H1 (cell line): ENCODE measurements at regions not wholly inside any gene's neighbourhood (a gene's known extent, or its start where the extent isn't known, plus 50 kb on each side); places are given as distances from the start of the nearest gene placed in this dataset.

Experiments used
- BACH1 ChIP-seq: IDR thresholded peaks from 2 replicates; pipeline ENCODE4 v1.6.1; 2012; ENCODE audit warnings: low read length, improper control_type of control experiment
- CBX8 ChIP-seq: fragments of 300-800, 300-1000 bp; sonication (generic); IDR thresholded peaks from 2 replicates; pipeline ENCODE4 v1.7.1; 2016; ENCODE audit warnings: low read depth, low read length, borderline replicate concordance
- CEBPB ChIP-seq: IDR thresholded peaks from 2 replicates; pipeline ENCODE4 v1.6.1; 2012; ENCODE audit warnings: low read depth, low read length
- JUN ChIP-seq: IDR thresholded peaks from 2 replicates; pipeline ENCODE4 v1.6.1; 2011; ENCODE audit warnings: low read depth, mild to moderate bottlenecking, improper control_type of control experiment, low read length
- JUND ChIP-seq: IDR thresholded peaks from 2 replicates; pipeline ENCODE4 v1.6.1; 2011; ENCODE audit warnings: mild to moderate bottlenecking, improper control_type of control experiment, low read length
- KDM4A ChIP-seq: IDR thresholded peaks from one replicate; pipeline ENCODE4 v1.7.1; 2012; ENCODE audit warnings: low read depth, mild to moderate bottlenecking, moderate library complexity, low read length, inconsistent platforms; ENCODE audit not compliant: severe bottlenecking
- KDM5A ChIP-seq: fragments of 200-600 bp; IDR thresholded peaks from 2 replicates; pipeline ENCODE4 v1.7.1; 2012; ENCODE audit warnings: mild to moderate bottlenecking, low read length, inconsistent platforms, mixed read lengths
- PHF8 ChIP-seq: fragments of 200-600 bp; sonication (generic); conservative IDR thresholded peaks from 2 replicates; pipeline ENCODE4 v1.7.1; 2012; ENCODE audit warnings: low read depth, mild to moderate bottlenecking, inconsistent platforms, low read length, moderate library complexity
- POLR2AphosphoS5 ChIP-seq: IDR thresholded peaks from 2 replicates; pipeline ENCODE4 v1.6.1; 2011; ENCODE audit warnings: low read depth, low read length
- POU5F1 ChIP-seq: IDR thresholded peaks from 2 replicates; pipeline ENCODE4 v1.6.1; 2011; ENCODE audit warnings: low read depth, mild to moderate bottlenecking, low read length, moderate library complexity
- RNF2 ChIP-seq: fragments of 200-900, 300-1000 bp; sonication (generic); IDR thresholded peaks from 2 replicates; pipeline ENCODE4 v1.7.1; 2016; ENCODE audit warnings: borderline replicate concordance, low read depth, mild to moderate bottlenecking, antibody characterized with exemption, low read length; ENCODE audit not compliant: poor library complexity, severe bottlenecking; ENCODE audit errors: missing control alignments
- RXRA ChIP-seq: IDR thresholded peaks from 2 replicates; pipeline ENCODE4 v1.6.1; 2011; ENCODE audit warnings: low read depth, mild to moderate bottlenecking, low read length, moderate library complexity; ENCODE audit not compliant: insufficient read depth
- TF ChIP-seq, protein P1 (sequence below): fragments of 300-600 bp; sonication (generic); IDR thresholded peaks from 2 replicates; pipeline ENCODE4 v1.7.1; 2012; ENCODE audit warnings: low read length, moderate library complexity, mild to moderate bottlenecking, inconsistent platforms; ENCODE audit not compliant: insufficient replicate concordance

DNA sequence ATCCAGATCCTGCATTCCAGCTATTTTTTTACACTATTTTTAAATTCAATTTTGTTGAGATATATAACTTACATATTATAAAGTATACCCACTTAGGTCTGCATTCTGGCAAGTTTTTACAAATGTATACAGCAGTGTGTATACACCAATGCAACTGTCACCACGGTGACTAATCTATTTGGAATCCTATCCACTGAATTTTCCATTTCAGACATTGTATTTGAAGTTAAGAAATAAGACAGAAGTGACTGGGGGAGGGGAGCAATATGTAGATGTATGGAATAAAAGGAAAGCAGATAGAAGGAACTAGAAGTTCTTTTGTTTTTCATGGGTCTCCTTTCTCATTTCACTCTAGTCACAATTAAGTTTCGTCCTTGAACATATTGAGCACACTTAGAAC, 431.5 kb upstream of the CHRM3 start (continued):
- TF ChIP-seq, protein P1, sequence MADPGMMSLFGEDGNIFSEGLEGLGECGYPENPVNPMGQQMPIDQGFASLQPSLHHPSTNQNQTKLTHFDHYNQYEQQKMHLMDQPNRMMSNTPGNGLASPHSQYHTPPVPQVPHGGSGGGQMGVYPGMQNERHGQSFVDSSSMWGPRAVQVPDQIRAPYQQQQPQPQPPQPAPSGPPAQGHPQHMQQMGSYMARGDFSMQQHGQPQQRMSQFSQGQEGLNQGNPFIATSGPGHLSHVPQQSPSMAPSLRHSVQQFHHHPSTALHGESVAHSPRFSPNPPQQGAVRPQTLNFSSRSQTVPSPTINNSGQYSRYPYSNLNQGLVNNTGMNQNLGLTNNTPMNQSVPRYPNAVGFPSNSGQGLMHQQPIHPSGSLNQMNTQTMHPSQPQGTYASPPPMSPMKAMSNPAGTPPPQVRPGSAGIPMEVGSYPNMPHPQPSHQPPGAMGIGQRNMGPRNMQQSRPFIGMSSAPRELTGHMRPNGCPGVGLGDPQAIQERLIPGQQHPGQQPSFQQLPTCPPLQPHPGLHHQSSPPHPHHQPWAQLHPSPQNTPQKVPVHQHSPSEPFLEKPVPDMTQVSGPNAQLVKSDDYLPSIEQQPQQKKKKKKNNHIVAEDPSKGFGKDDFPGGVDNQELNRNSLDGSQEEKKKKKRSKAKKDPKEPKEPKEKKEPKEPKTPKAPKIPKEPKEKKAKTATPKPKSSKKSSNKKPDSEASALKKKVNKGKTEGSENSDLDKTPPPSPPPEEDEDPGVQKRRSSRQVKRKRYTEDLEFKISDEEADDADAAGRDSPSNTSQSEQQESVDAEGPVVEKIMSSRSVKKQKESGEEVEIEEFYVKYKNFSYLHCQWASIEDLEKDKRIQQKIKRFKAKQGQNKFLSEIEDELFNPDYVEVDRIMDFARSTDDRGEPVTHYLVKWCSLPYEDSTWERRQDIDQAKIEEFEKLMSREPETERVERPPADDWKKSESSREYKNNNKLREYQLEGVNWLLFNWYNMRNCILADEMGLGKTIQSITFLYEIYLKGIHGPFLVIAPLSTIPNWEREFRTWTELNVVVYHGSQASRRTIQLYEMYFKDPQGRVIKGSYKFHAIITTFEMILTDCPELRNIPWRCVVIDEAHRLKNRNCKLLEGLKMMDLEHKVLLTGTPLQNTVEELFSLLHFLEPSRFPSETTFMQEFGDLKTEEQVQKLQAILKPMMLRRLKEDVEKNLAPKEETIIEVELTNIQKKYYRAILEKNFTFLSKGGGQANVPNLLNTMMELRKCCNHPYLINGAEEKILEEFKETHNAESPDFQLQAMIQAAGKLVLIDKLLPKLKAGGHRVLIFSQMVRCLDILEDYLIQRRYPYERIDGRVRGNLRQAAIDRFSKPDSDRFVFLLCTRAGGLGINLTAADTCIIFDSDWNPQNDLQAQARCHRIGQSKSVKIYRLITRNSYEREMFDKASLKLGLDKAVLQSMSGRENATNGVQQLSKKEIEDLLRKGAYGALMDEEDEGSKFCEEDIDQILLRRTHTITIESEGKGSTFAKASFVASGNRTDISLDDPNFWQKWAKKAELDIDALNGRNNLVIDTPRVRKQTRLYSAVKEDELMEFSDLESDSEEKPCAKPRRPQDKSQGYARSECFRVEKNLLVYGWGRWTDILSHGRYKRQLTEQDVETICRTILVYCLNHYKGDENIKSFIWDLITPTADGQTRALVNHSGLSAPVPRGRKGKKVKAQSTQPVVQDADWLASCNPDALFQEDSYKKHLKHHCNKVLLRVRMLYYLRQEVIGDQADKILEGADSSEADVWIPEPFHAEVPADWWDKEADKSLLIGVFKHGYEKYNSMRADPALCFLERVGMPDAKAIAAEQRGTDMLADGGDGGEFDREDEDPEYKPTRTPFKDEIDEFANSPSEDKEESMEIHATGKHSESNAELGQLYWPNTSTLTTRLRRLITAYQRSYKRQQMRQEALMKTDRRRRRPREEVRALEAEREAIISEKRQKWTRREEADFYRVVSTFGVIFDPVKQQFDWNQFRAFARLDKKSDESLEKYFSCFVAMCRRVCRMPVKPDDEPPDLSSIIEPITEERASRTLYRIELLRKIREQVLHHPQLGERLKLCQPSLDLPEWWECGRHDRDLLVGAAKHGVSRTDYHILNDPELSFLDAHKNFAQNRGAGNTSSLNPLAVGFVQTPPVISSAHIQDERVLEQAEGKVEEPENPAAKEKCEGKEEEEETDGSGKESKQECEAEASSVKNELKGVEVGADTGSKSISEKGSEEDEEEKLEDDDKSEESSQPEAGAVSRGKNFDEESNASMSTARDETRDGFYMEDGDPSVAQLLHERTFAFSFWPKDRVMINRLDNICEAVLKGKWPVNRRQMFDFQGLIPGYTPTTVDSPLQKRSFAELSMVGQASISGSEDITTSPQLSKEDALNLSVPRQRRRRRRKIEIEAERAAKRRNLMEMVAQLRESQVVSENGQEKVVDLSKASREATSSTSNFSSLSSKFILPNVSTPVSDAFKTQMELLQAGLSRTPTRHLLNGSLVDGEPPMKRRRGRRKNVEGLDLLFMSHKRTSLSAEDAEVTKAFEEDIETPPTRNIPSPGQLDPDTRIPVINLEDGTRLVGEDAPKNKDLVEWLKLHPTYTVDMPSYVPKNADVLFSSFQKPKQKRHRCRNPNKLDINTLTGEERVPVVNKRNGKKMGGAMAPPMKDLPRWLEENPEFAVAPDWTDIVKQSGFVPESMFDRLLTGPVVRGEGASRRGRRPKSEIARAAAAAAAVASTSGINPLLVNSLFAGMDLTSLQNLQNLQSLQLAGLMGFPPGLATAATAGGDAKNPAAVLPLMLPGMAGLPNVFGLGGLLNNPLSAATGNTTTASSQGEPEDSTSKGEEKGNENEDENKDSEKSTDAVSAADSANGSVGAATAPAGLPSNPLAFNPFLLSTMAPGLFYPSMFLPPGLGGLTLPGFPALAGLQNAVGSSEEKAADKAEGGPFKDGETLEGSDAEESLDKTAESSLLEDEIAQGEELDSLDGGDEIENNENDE, result no peak
- no peak for TF ChIP-seq PHF8
- no peak for TF ChIP-seq POU5F1
- no peak for TF ChIP-seq RNF2
- no peak for TF ChIP-seq CEBPB
- TF ChIP-seq JUN, result no peak
- TF ChIP-seq JUND, result no peak
- TF ChIP-seq KDM5A, result no peak
- TF ChIP-seq KDM4A, result no peak
- no peak for TF ChIP-seq BACH1
- no peak for TF ChIP-seq CBX8
- TF ChIP-seq POLR2AphosphoS5, result no peak
- TF ChIP-seq RXRA, result no peak
